Smooth muscle cell (in vitro differentiated cells): ENCODE measurements at regions not wholly inside any gene's neighbourhood (a gene's known extent, or its start where the extent isn't known, plus 50 kb on each side); places are given as distances from the start of the nearest gene placed in this dataset.

Experiments used
- DNase-seq: peaks from one replicate; lab custom pipeline; 2025; ENCODE audit not compliant: unreplicated experiment; lab: John Stamatoyannopoulos, UW
- H2AFZ ChIP-seq: fragments of 200-600 bp; sonication (generic); 2 replicates; pipeline ENCODE4 v1.6.0; 2016; ENCODE audit warnings: antibody characterized with exemption, low read depth, mild to moderate bottlenecking
- H3F3A ChIP-seq: fragments of 200-600 bp; sonication (generic); 2 replicates; pipeline ENCODE4 v1.6.0; 2017; ENCODE audit warnings: antibody characterized with exemption, low read depth
- H3K27ac ChIP-seq: fragments of 200-600 bp; sonication (generic); 2 replicates; pipeline ENCODE4 v1.5.1; 2016; ENCODE audit warnings: low read depth, mild to moderate bottlenecking
- H3K27me3 ChIP-seq: fragments of 200-600 bp; sonication (generic); 2 replicates; pipeline ENCODE4 v1.6.1; 2016; ENCODE audit warnings: low read depth, mild to moderate bottlenecking
- H3K36me3 ChIP-seq: fragments of 200-600 bp; sonication (generic); 2 replicates; pipeline ENCODE4 v1.5.1; 2016; ENCODE audit warnings: low read depth
- H3K4me1 ChIP-seq: fragments of 200-600 bp; sonication (generic); 2 replicates; pipeline ENCODE4 v1.5.1; 2016; ENCODE audit warnings: low read depth
- H3K4me2 ChIP-seq: fragments of 200-600 bp; sonication (generic); 2 replicates; pipeline ENCODE4 v1.6.0; 2016; ENCODE audit warnings: mild to moderate bottlenecking
- H3K4me3 ChIP-seq: fragments of 200-600 bp; sonication (generic); 2 replicates; pipeline ENCODE4 v1.5.1; 2016; ENCODE audit warnings: mild to moderate bottlenecking
- H3K79me2 ChIP-seq: fragments of 200-600 bp; sonication (generic); 2 replicates; pipeline ENCODE4 v1.6.0; 2016; ENCODE audit warnings: low read depth, mild to moderate bottlenecking
- H3K9ac ChIP-seq: fragments of 200-600 bp; sonication (generic); 2 replicates; pipeline ENCODE4 v1.6.0; 2016; ENCODE audit warnings: low read depth
- H3K9me3 ChIP-seq: fragments of 200-600 bp; sonication (generic); replicated peaks from 2 replicates; pipeline ENCODE4 v1.5.1; 2016; ENCODE audit warnings: low read depth
- H4K20me1 ChIP-seq: fragments of 200-600 bp; sonication (generic); 2 replicates; pipeline ENCODE4 v1.6.0; 2016; ENCODE audit warnings: low read depth
- WGBS: methylation state at CpG from one replicate; pipeline ENCODE4 v1.1.7; 2016; ENCODE audit warnings: low lambda C conversion rate; 5-methylcytosine and 5-hydroxymethylcytosine counted together
- TF ChIP-seq, protein P1 (sequence below): fragments of 200-600 bp; sonication (generic); IDR thresholded peaks from 2 replicates; pipeline ENCODE4 v1.5.1; 2017; ENCODE audit warnings: borderline replicate concordance, mild to moderate bottlenecking, antibody characterized with exemption; ENCODE audit not compliant: insufficient read depth, poor library complexity, severe bottlenecking

DNA sequence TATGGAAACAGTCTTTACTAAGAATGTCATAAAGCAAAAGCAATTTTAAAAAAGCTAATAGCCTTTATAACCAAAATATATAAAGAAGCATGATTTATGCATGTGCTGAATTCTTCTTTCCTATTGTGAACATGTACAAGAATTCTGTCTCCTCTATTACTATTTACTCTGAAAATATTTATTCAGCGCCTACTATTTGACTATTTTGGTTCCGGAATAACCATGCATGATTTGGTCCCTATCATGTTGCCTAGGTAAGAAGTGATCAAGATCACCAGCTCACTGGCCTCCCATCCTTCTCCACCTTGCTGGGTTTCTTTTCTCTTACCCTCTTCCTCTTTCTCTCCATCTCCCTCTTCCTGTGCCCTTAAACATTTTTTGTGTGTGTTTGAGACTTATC is 443.8 kb downstream of the SH3GL2 start:
- Histone ChIP-seq H3K79me2 (no peaks in the 10 kb centered on the region), H3K4me1 (no peaks in the 10 kb centered on the region), H3K9me3 (no peaks in the 10 kb centered on the region), H3K4me3 (no peak overlapping the region), H4K20me1 (no peaks in the 10 kb centered on the region), H2AFZ (no peak overlapping the region), H3F3A (no peaks in the 10 kb centered on the region), H3K4me2 (no peak overlapping the region), H3K27me3 (peaks cover 18% of the 10 kb centered on the region), H3K27ac (no peak overlapping the region), H3K9ac (no peak overlapping the region), H3K36me3 (no peaks in the 10 kb centered on the region)
- TF ChIP-seq, protein P1, sequence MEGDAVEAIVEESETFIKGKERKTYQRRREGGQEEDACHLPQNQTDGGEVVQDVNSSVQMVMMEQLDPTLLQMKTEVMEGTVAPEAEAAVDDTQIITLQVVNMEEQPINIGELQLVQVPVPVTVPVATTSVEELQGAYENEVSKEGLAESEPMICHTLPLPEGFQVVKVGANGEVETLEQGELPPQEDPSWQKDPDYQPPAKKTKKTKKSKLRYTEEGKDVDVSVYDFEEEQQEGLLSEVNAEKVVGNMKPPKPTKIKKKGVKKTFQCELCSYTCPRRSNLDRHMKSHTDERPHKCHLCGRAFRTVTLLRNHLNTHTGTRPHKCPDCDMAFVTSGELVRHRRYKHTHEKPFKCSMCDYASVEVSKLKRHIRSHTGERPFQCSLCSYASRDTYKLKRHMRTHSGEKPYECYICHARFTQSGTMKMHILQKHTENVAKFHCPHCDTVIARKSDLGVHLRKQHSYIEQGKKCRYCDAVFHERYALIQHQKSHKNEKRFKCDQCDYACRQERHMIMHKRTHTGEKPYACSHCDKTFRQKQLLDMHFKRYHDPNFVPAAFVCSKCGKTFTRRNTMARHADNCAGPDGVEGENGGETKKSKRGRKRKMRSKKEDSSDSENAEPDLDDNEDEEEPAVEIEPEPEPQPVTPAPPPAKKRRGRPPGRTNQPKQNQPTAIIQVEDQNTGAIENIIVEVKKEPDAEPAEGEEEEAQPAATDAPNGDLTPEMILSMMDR, result no peak
- DNase-seq, result no peak
- WGBS, result 100% methylated on average over 2 of the region's 2 CpGs

DNA sequence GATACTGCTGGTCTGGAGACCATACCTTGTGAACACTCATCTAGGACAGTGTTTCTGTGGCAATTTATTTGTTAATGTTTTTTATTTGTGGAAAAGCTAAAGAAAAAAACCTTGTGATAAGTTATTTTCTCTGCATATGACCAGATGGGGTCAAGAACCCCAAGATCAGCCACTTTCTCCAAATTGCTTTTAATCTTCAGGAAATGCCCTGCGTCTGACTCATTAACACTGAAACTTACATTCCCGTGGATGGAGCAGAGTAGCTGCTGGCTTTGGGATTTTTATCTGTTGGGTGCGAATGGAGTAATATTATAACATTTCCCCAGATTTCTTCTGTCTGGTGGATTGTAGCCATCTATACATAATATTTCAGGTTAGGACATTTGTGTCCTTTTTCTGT is 444.5 kb downstream of the SH3GL2 start:
- Histone ChIP-seq H3K79me2 (no peaks in the 10 kb centered on the region), H4K20me1 (no peaks in the 10 kb centered on the region), H2AFZ (no peak overlapping the region), H3K4me2 (no peak overlapping the region), H3K4me1 (no peaks in the 10 kb centered on the region), H3K9ac (no peak overlapping the region), H3F3A (no peaks in the 10 kb centered on the region), H3K27me3 (peaks cover 18% of the 10 kb centered on the region), H3K36me3 (no peaks in the 10 kb centered on the region), H3K27ac (no peak overlapping the region), H3K4me3 (no peak overlapping the region), H3K9me3 (no peaks in the 10 kb centered on the region)
- TF ChIP-seq, protein P1, result no peak
- 27% methylated on average over 3 of the region's 3 CpGs for WGBS
- DNase-seq, result no peak

DNA sequence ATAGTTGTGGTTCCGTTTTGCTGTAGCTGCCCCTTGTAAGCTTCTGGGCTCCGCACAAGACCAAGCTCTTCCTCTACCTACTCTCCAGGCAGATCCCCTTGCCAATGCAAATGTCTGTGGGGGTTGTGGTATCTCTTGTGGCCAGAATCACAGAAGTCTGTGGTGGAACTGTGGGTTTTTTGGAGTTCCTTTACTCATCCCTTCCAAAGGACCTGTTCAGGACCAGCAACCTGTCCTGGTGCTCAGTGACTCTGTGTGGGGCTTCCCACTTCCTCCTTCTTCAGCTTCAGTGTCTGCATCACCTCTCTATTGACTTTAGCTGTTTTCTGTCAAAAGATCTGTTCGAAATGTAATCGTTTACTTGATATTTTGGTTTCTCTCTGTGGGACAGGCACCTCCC is 441.3 kb upstream of the ADAMTSL1 start:
- Histone ChIP-seq H3K36me3 (no peaks in the 10 kb centered on the region), H3K4me3 (no peak overlapping the region), H2AFZ (no peak overlapping the region), H3K27ac (no peak overlapping the region), H3K4me2 (no peak overlapping the region), H3K9me3 (no peaks in the 10 kb centered on the region), H3K9ac (no peak overlapping the region), H4K20me1 (no peaks in the 10 kb centered on the region), H3K27me3 (peaks cover 26% of the 10 kb centered on the region), H3K79me2 (no peaks in the 10 kb centered on the region), H3K4me1 (no peaks in the 10 kb centered on the region), H3F3A (no peaks in the 10 kb centered on the region)
- WGBS, result 92% methylated on average over 4 of the region's 4 CpGs
- DNase-seq, result no peak
- TF ChIP-seq, protein P1, result no peak

DNA sequence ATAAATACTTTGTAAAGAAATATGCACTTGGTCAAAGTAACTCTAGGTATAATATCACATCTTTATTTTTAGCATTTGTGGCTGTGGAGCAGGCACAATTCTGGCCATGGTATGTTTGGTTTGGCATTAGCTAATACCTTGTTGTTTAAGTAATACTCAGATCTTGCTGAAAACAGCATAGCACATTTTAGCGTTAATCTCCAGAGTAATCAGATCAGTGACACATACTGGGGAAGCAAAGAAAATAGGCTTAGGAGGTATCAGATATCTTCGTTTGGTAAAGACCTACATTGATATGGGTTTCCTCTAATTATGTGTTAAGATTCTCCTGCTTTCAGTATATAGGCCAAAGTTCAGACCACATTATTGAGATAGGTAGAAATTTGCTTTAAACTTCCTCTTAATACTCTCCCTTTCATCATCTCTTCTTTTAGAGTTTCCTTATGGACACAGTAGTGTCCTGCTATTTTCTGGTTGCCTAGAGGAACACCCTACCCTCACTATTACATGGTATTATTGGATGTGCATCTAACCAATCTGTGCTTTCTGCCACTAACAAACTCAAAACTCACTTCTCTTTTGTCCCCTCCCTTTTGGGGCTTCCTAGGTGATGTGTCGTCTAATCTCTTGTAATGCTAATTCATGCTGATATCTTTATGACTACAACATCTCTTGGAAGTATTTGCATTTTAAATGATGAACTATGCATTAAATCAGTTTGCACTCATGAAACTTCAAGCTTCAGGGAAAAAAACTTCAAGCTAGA is 437.3 kb upstream of the ADAMTSL1 start:
- Histone ChIP-seq H3K27ac (no peak overlapping the region), H4K20me1 (no peaks in the 10 kb centered on the region), H3K36me3 (no peaks in the 10 kb centered on the region), H3K27me3 (peaks cover 42% of the 10 kb centered on the region), H3K4me1 (no peaks in the 10 kb centered on the region), H3K4me3 (no peak overlapping the region), H3F3A (no peaks in the 10 kb centered on the region), H3K9ac (no peak overlapping the region), H3K9me3 (no peaks in the 10 kb centered on the region), H2AFZ (no peak overlapping the region), H3K79me2 (no peaks in the 10 kb centered on the region), H3K4me2 (no peak overlapping the region)
- 39% methylated on average over 3 of the region's 3 CpGs for WGBS
- TF ChIP-seq, protein P1, result no peak
- DNase-seq, result no peak
